Tibial artery (tissue), 4 donors: ENCODE measurements at regions not wholly inside any gene's neighbourhood (a gene's known extent, or its start where the extent isn't known, plus 50 kb on each side); places are given as distances from the start of the nearest gene placed in this dataset.
"Not testable (repeated sequence)": the region's sequence is repeated elsewhere in the genome, so short reads cannot be mapped to it uniquely, and the experiment has no call there.

ENCODE experiments used
- DNase-seq, 2 donors: peaks; one replicate each; pipeline ENCODE4 v3.0.0-alpha.2; 2019
- H3K27ac ChIP-seq, 2 donors: fragments of 200-600 bp; sonication (generic) in 1 of 2; 1 replicate in 1 of 2; 2 replicates in 1 of 2; pipeline ENCODE4 v1.5.1; 2018 to 2019; ENCODE audit warnings: mild to moderate bottlenecking in 1 of 2
- H3K27me3 ChIP-seq, 2 donors: fragments of 200-600 bp; sonication (generic) in 1 of 2; one replicate each; pipeline versions ENCODE4 v1.5.1 to v1.6.0; 2016 to 2019
- H3K36me3 ChIP-seq, 3 donors: fragments of 200-600 bp; sonication (generic) in 2 of 3; one replicate each; pipeline ENCODE4 v1.5.1; 2016 to 2019; ENCODE audit warnings: mild to moderate bottlenecking in 2 of 3
- H3K4me1 ChIP-seq, 4 donors: fragments of 200-600 bp; sonication (generic) in 2 of 4; 1 replicate in 3 of 4; 2 replicates in 1 of 4; pipeline ENCODE4 v1.5.1; 2016 to 2019
- H3K4me3 ChIP-seq, 2 donors: fragments of 200-600 bp; sonication (generic) in 1 of 2; 1 replicate in 1 of 2; 2 replicates in 1 of 2; pipeline ENCODE4 v1.5.1; 2018 to 2019; ENCODE audit warnings: mild to moderate bottlenecking in 2 of 2
- H3K9me3 ChIP-seq, 3 donors: fragments of 200-600 bp; sonication (generic) in 1 of 3; one replicate each; pipeline ENCODE4 v1.5.1; 2016 to 2019
- intact Hi-C: fragments of 100-400 bp; cut with DNase I; formaldehyde crosslinking; loops from one replicate; pipeline ENCODE4 v1.15.0; 2023; ENCODE audit warnings: low total_unique reads
- TF ChIP-seq, protein P1 (sequence below), 2 experiments: fragments of 200-600 bp in 1 of 2; fragments of 450-650 bp in 1 of 2; IDR thresholded peaks; one replicate each; pipeline ENCODE4 v1.5.1; 2017 to 2019; ENCODE audit warnings: antibody characterized with exemption in 2 of 2, mild to moderate bottlenecking in 1 of 2, moderate library complexity in 1 of 2

DNA sequence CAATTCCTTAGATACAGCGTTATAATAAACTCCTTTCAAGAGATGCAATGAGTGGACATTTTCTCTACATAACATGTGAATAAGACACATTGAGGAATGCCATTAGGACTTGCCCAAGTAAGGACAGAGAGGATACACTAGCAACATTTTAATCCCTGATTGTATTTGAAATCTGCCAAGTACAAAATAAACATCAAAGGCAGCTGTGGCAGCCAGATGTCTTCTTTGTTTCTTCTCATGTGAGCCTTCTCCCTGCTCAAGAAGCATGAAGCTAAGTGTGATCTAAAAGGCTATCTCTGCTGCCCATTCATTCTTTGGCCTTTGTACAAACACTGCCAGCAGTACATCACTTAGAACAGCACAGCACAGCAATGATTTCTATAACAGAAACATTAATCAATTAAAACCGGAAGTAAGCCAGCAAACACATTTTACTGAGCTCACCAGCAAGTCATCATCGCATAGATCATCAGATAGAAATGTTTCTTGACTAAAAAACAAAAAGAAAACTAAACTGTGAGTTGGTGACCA, 364.0 kb downstream of the CNTN6 start:
- Histone ChIP-seq H3K4me3 (no peak overlapping the region), H3K36me3 (no peaks in the 10 kb centered on the region), H3K27me3 (no peaks in the 10 kb centered on the region), H3K27ac (no peak overlapping the region), H3K4me1 (no peaks in the 10 kb centered on the region), H3K9me3 (no peaks in the 10 kb centered on the region)
- TF ChIP-seq, protein P1, sequence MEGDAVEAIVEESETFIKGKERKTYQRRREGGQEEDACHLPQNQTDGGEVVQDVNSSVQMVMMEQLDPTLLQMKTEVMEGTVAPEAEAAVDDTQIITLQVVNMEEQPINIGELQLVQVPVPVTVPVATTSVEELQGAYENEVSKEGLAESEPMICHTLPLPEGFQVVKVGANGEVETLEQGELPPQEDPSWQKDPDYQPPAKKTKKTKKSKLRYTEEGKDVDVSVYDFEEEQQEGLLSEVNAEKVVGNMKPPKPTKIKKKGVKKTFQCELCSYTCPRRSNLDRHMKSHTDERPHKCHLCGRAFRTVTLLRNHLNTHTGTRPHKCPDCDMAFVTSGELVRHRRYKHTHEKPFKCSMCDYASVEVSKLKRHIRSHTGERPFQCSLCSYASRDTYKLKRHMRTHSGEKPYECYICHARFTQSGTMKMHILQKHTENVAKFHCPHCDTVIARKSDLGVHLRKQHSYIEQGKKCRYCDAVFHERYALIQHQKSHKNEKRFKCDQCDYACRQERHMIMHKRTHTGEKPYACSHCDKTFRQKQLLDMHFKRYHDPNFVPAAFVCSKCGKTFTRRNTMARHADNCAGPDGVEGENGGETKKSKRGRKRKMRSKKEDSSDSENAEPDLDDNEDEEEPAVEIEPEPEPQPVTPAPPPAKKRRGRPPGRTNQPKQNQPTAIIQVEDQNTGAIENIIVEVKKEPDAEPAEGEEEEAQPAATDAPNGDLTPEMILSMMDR (IDR thresholded peaks at IDR 0.05) = no peak
- intact Hi-C loops = no loop called here
- DNase-seq = no peak

DNA sequence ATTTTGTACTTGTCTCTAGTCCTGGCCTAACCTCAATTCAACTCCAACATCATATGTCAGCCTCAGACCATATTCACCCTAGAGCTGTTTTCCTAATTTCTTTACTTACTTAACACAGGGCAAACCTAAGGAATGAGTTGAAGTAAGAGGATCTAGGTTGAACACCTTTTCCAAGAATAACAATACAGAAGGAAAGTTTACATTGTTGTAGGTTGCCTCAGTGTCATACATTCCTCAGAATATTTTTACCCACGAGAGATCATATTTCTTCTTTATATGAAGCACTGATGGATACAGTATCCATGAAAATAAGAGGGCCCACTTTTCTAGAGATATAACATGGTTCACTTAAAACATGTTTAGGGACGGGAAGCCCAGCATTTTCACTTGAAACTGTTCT, 369.5 kb downstream of the CNTN6 start:
- H3K4me3 ChIP-seq = no peak overlapping the region
- H3K27ac ChIP-seq = no peak overlapping the region
- TF ChIP-seq, protein P1 (IDR thresholded peaks at IDR 0.05) = no peak
- DNase-seq = no peak
- no peaks in the 10 kb centered on the region for H3K27me3 ChIP-seq
- H3K4me1 ChIP-seq = no peaks in the 10 kb centered on the region
- intact Hi-C loops = no loop called here
- H3K9me3 ChIP-seq = no peaks in the 10 kb centered on the region
- no peaks in the 10 kb centered on the region for H3K36me3 ChIP-seq

DNA sequence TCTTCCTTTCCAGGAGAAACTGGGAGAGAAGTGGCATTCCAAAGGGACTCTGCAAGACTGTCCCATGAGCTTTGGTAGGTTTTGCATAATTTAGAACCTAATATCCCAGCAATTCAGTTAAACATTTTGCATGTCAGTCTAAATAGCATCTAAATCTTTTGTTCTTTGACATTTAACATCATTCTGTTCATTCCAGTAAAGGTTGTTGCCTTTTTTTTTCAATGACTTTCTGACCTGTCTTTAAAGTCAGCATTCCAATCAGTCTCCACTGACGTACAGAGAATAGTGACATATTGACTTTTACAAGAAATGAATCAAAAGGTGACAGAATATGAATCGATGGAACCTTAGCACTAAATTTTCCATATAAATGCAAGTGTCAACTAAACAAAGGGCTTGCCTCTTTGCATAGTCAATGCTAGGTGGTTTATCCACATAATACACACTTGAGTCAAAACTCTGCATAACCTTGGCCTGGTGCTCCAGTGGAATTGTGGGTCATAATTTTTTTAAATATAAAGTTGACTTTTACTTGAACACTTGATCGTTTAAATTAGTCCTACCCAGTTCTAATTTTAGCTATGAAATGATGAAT, 370.1 kb downstream of the CNTN6 start:
- Histone ChIP-seq H3K9me3 (no peaks in the 10 kb centered on the region), H3K27ac (no peak overlapping the region), H3K36me3 (no peaks in the 10 kb centered on the region), H3K4me3 (no peak overlapping the region), H3K27me3 (no peaks in the 10 kb centered on the region), H3K4me1 (no peaks in the 10 kb centered on the region)
- TF ChIP-seq, protein P1 (IDR thresholded peaks at IDR 0.05) = no peak
- intact Hi-C loops = no loop called here
- no peak for DNase-seq

DNA sequence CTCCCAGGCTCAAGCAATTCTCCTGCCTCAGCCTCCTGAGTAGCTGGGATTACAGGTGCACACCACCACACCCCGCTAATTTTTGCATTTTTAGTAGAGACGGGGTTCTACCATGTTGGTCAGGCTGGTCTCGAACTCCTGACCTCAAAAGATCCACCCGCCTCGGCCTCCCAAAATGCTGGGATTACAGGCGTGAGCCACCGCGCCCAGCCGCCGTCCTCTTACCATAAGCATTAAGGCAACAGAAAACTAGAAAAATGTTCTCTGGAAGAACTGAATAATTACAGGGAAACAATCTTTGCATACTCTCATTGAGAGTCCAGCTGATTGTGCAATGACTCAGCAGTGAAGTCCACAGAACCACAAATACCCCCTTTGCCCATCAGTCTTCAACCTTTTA, 372.3 kb downstream of the CNTN6 start:
- intact Hi-C loops, H3K27ac ChIP-seq, H3K9me3 ChIP-seq, DNase-seq, H3K4me1 ChIP-seq, H3K27me3 ChIP-seq, H3K4me3 ChIP-seq, H3K36me3 ChIP-seq: not testable (repeated sequence)

DNA sequence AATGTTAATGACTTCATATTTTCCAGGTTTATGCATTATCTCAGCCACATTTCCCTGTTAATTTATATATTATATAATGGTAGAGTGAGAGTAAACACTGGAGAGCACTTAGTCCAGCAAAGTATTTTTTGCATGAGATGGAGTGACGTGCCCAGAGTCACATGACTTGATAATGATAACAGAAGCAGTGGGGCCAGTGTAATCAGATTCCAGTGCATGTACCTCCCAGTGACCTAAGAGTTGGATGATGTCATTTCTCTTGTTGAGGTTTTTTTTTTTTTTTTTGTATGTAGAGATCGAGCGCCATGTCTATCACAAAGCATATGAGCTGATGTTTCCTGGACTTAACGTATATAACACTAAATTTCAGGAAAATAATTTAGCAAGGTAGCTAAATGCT, 375.3 kb downstream of the CNTN6 start:
- H3K36me3 ChIP-seq = no peaks in the 10 kb centered on the region
- intact Hi-C loops = no loop called here
- H3K27me3 ChIP-seq = no peaks in the 10 kb centered on the region
- no peak overlapping the region for H3K4me3 ChIP-seq
- no peaks in the 10 kb centered on the region for H3K9me3 ChIP-seq
- no peak for DNase-seq
- H3K4me1 ChIP-seq = no peaks in the 10 kb centered on the region
- TF ChIP-seq, protein P1 (IDR thresholded peaks at IDR 0.05) = no peak
- no peak overlapping the region for H3K27ac ChIP-seq

DNA sequence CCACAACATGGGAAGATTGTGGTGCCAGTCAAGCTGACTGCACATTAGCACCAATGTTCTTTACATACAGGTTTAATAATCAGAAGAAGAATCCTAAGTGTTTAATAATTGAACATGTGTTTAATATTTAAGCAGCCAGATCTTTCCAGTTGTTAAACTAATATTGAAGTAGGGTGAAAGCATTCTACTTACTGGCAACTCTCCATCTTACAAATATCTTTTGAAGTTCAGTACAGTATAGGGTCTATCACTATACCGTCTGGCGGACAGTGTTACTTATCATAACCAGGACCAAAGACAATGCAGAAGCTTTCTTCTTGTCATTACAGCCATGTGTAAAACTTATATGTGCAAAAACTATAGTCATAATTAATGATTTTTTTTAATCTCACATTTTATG, 376.4 kb downstream of the CNTN6 start:
- H3K27ac ChIP-seq = no peak overlapping the region
- H3K27me3 ChIP-seq = no peaks in the 10 kb centered on the region
- TF ChIP-seq, protein P1 (IDR thresholded peaks at IDR 0.05) = no peak
- intact Hi-C loops = no loop called here
- H3K9me3 ChIP-seq = no peaks in the 10 kb centered on the region
- H3K36me3 ChIP-seq = no peaks in the 10 kb centered on the region
- no peak overlapping the region for H3K4me3 ChIP-seq
- DNase-seq = no peak
- no peaks in the 10 kb centered on the region for H3K4me1 ChIP-seq
